ENCODE measurements at regions not wholly inside any gene's neighbourhood (a gene's known extent, or its start where the extent isn't known, plus 50 kb on each side); places are given as distances from the start of the nearest gene placed in this dataset.

DNA sequence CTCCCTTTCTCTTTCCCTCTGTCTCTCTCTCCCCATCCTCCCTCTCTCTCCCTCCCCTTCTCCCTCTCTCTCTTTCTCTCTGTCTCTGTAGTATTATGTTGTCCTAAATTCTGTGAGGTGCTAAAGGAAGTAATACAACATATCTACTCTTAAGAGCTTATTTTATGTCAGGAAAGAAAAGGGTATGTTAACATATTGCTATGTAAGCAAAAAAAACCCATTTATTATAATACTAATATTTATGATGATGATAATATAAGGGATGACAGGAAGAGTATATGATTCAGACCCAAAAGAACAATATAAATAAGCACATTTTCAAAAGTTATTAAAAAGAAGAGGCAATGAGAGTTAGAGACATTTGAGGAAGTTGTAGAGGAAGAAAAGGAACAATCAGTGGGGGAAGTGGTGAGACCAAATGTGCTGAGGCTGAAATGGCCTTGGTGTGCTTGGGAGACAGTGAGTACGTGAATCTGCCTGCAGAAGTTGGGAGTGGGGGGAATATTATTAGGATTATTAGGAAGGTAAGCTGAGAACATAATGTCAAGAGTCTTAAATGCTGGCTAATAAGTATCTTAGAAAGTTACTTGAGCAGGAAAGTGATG is 303.6 kb upstream of the FERMT1 start:
- Histone ChIP-seq H3T11ph (ENCODE audit: low read length) (no peak overlapping the region), H2BK20ac (ENCODE audit: low read depth, low read length, poor library complexity, severe bottlenecking) (no peak overlapping the region), H3K56ac (ENCODE audit: insufficient read length, low read depth, low read length) (no peak overlapping the region), H2BK12ac (ENCODE audit: insufficient read length, low read depth, low read length) (no peak overlapping the region), H4K20me1 (ENCODE audit: control insufficient read depth, insufficient read depth, insufficient read length) (no peaks in the 10 kb centered on the region), H3K4me2 (ENCODE audit: insufficient read depth, insufficient read length, low read length) (no peak overlapping the region), H2AFZ (ENCODE audit: low read length) (no peak overlapping the region), H3K9ac (ENCODE audit: extremely low read depth, insufficient read length, low read length) (no peak overlapping the region), H3K23ac (ENCODE audit: insufficient read length, low read depth, low read length) (no peak overlapping the region), H2BK15ac (ENCODE audit: low read depth, low read length) (no peak overlapping the region), H3K9me3 (ENCODE audit: control insufficient read depth, low read depth, low read length) (no peaks in the 10 kb centered on the region), H2BK120ac (ENCODE audit: low read depth, low read length, poor library complexity, severe bottlenecking) (no peak overlapping the region), H3K18ac (ENCODE audit: insufficient read length, low read depth, low read length) (no peak overlapping the region), H3K4ac (ENCODE audit: low read depth, low read length) (no peak overlapping the region), H3K4me1 (ENCODE audit: insufficient read depth, low read length) (no peaks in the 10 kb centered on the region), H2BK5ac (ENCODE audit: insufficient read length, low read length) (no peak overlapping the region), H3K79me2 (ENCODE audit: insufficient read depth, low read length) (no peaks in the 10 kb centered on the region), H3K27ac (ENCODE audit: insufficient read length, low read depth, low read length) (no peak overlapping the region), H3K27me3 (ENCODE audit: insufficient read depth, low read length) (no peaks in the 10 kb centered on the region), H3K79me1 (ENCODE audit: insufficient read depth, low read depth, low read length, poor library complexity, severe bottlenecking) (no peaks in the 10 kb centered on the region), H2AK5ac (ENCODE audit: insufficient read length, low read length) (no peak overlapping the region), H4K8ac (replicated peaks; ENCODE audit: insufficient read length, low read depth, low read length) (no peak overlapping the region), H4K5ac (ENCODE audit: insufficient read length, low read depth, low read length) (no peak overlapping the region), H3K14ac (ENCODE audit: insufficient read depth, low read length) (no peak overlapping the region), H4K91ac (ENCODE audit: insufficient read length, low read depth, low read length) (no peak overlapping the region), H3K23me2 (ENCODE audit: insufficient read length, low read depth, low read length, poor library complexity, severe bottlenecking) (no peaks in the 10 kb centered on the region)
- no CpG with 5 or more reads among the region's 1 CpG for WGBS (ENCODE audit: extremely low coverage, insufficient read length, low lambda C conversion rate)
- H3K36me3 Mint-ChIP-seq (ENCODE audit: insufficient read depth in 1 of 3, low read depth in 3 of 3): no peaks in the 10 kb centered on the region
- H3K27ac Mint-ChIP-seq: peak overlapping the region in 1 of 3 experiments; percentile 28; a peak in 2 of 7 replicates
- H3K4me1 Mint-ChIP-seq: peaks cover 0 to 4% of the 10 kb centered on the region in 2 experiments; a peak in 2 of 4 replicates
- H3K27me3 Mint-ChIP-seq (ENCODE audit: low read depth): no peaks in the 10 kb centered on the region; the same call in none of the 2 replicates
- TF ChIP-seq, protein P1, sequence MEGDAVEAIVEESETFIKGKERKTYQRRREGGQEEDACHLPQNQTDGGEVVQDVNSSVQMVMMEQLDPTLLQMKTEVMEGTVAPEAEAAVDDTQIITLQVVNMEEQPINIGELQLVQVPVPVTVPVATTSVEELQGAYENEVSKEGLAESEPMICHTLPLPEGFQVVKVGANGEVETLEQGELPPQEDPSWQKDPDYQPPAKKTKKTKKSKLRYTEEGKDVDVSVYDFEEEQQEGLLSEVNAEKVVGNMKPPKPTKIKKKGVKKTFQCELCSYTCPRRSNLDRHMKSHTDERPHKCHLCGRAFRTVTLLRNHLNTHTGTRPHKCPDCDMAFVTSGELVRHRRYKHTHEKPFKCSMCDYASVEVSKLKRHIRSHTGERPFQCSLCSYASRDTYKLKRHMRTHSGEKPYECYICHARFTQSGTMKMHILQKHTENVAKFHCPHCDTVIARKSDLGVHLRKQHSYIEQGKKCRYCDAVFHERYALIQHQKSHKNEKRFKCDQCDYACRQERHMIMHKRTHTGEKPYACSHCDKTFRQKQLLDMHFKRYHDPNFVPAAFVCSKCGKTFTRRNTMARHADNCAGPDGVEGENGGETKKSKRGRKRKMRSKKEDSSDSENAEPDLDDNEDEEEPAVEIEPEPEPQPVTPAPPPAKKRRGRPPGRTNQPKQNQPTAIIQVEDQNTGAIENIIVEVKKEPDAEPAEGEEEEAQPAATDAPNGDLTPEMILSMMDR (conservative IDR thresholded peaks at IDR 0.05): no peak
- DNase-seq: no peak
- H3K9me3 Mint-ChIP-seq: no peaks in the 10 kb centered on the region
- no peak overlapping the region for H3K4me3 Mint-ChIP-seq

Measured in H9 (cell line).